Brain microvascular endothelial cell (primary cell): ENCODE measurements at regions not wholly inside any gene's neighbourhood (a gene's known extent, or its start where the extent isn't known, plus 50 kb on each side); places are given as distances from the start of the nearest gene placed in this dataset.
"Not testable (repeated sequence)": the region's sequence is repeated elsewhere in the genome, so short reads cannot be mapped to it uniquely, and the experiment has no call there.

Source experiments
- DNase-seq: peaks from one replicate; pipeline ENCODE4 v3.0.0-alpha.2; 2020
- H3K27ac ChIP-seq: fragments of 250-450 bp; sonication (Bioruptor Pico); 2 replicates; pipeline ENCODE4 v1.5.1; 2020; ENCODE audit warnings: mild to moderate bottlenecking, moderate library complexity
- H3K27me3 ChIP-seq: fragments of 250-450 bp; sonication (Bioruptor Pico); replicated peaks from 2 replicates; pipeline ENCODE4 v1.5.1; 2020; ENCODE audit warnings: mild to moderate bottlenecking
- H3K36me3 ChIP-seq: fragments of 250-450 bp; sonication (Bioruptor Pico); replicated peaks from 2 replicates; pipeline ENCODE4 v1.5.1; 2020; ENCODE audit warnings: mild to moderate bottlenecking
- H3K4me3 ChIP-seq: 2 replicates; pipeline ENCODE4 v1.5.1; 2011; ENCODE audit warnings: low read depth, mild to moderate bottlenecking, control low read depth, low read length, moderate library complexity
- in situ Hi-C: cut with HindIII; loops from 2 replicates; pipeline ENCODE4 v1.10.0; 2017; ENCODE audit warnings: low sequenced_read_pairs, low pct_ligation_motif_present
- TF ChIP-seq, protein P1 (sequence below): IDR thresholded peaks from 2 replicates; pipeline ENCODE4 v1.5.1; 2011; ENCODE audit warnings: low read depth, mild to moderate bottlenecking, moderate library complexity, low read length, control low read depth, inconsistent platforms; ENCODE audit errors: missing control alignments

- H3K27ac ChIP-seq, result no peak overlapping the region
- TF ChIP-seq, protein P1, sequence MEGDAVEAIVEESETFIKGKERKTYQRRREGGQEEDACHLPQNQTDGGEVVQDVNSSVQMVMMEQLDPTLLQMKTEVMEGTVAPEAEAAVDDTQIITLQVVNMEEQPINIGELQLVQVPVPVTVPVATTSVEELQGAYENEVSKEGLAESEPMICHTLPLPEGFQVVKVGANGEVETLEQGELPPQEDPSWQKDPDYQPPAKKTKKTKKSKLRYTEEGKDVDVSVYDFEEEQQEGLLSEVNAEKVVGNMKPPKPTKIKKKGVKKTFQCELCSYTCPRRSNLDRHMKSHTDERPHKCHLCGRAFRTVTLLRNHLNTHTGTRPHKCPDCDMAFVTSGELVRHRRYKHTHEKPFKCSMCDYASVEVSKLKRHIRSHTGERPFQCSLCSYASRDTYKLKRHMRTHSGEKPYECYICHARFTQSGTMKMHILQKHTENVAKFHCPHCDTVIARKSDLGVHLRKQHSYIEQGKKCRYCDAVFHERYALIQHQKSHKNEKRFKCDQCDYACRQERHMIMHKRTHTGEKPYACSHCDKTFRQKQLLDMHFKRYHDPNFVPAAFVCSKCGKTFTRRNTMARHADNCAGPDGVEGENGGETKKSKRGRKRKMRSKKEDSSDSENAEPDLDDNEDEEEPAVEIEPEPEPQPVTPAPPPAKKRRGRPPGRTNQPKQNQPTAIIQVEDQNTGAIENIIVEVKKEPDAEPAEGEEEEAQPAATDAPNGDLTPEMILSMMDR, result no peak
- no peak overlapping the region for H3K4me3 ChIP-seq
- H3K27me3 ChIP-seq, result no peaks in the 10 kb centered on the region
- no peaks in the 10 kb centered on the region for H3K36me3 ChIP-seq
- no peak for DNase-seq
- in situ Hi-C loops, result no loop called here
Observed at GRCh38 chr16:17557949-17558348, 87.2 kb upstream of the XYLT1 start.

DNA sequence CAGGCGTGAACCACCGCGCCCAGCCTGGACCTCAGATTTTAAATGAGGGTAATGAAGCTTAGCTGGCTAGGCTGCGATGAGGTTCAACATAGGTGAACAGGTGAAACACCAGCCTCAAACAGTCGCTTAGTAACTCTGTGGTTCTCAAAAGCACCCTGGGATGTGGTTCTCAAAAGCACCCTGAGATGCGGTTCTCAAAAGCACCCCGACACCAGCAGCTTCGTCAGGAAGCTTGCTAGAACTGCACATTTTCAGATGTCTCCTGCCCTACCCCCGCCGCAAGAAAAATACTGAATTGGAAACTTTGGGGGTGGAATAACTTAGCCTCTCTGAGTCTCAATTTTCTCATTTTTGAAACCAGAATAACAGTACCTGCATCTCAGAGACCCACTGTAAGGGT lies 86.7 kb upstream of the XYLT1 start:
- H3K36me3 ChIP-seq, result no peaks in the 10 kb centered on the region
- H3K4me3 ChIP-seq, result no peak overlapping the region
- in situ Hi-C loops, result no loop called here
- no peak overlapping the region for H3K27ac ChIP-seq
- TF ChIP-seq, protein P1, result no peak
- no peak for DNase-seq
- no peaks in the 10 kb centered on the region for H3K27me3 ChIP-seq

- in situ Hi-C loops, result no loop called here
- TF ChIP-seq, protein P1, result peak; percentile 58
- no peak overlapping the region for H3K4me3 ChIP-seq
- H3K27me3 ChIP-seq, result no peaks in the 10 kb centered on the region
- H3K27ac ChIP-seq, result no peak overlapping the region
- no peaks in the 10 kb centered on the region for H3K36me3 ChIP-seq
- peak; percentile 0 for DNase-seq
Observed at GRCh38 chr16:17556276-17557052, 85.7 kb upstream of the XYLT1 start.

- TF ChIP-seq, protein P1, result peak; percentile 17
- H3K27me3 ChIP-seq, result no peaks in the 10 kb centered on the region
- no peak overlapping the region for H3K4me3 ChIP-seq
- no peak overlapping the region for H3K27ac ChIP-seq
- peak; percentile 55 for DNase-seq
- in situ Hi-C loops, result no loop called here
- H3K36me3 ChIP-seq, result no peaks in the 10 kb centered on the region
Observed at GRCh38 chr16:17555176-17555575, 84.4 kb upstream of the XYLT1 start.

DNA sequence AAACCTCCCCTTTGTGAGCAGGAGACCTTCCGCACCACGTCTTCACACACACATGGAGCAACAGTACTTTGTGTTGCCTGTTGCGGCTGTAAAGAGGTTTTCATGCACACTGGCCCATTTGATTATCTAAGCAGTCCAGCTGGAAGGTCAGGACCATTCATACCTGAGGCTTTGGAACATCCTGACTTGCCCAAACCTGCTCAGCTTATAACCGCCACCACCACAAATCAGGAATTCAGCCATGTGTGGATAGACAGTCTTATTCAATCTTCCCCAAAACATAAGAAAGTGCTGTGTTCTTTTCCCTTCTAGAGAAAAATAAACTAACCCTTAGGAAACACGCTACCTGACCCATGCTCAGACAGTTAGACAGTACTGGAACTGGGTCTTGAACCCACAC lies 81.6 kb upstream of the XYLT1 start:
- TF ChIP-seq, protein P1, result no peak
- Histone ChIP-seq H3K27me3 (no peaks in the 10 kb centered on the region), H3K36me3 (no peaks in the 10 kb centered on the region), H3K4me3 (no peak overlapping the region), H3K27ac (no peak overlapping the region)
- in situ Hi-C loops, result no loop called here
- DNase-seq, result no peak

GRCh38 chr16:17551682-17552081 lies 80.9 kb upstream of the XYLT1 start:
- H3K4me3 ChIP-seq, H3K27ac ChIP-seq, in situ Hi-C loops, DNase-seq, H3K36me3 ChIP-seq, H3K27me3 ChIP-seq: not testable (repeated sequence)
